AG10803 (cell line): ENCODE measurements at regions not wholly inside any gene's neighbourhood (a gene's known extent, or its start where the extent isn't known, plus 50 kb on each side); places are given as distances from the start of the nearest gene placed in this dataset.

Experiments used
- DNase-seq: peaks from one replicate; pipeline ENCODE4 v3.0.0; 2010; ENCODE audit warnings: low read depth
- H3K4me3 ChIP-seq: 2 replicates; pipeline ENCODE4 v1.5.1; 2011; ENCODE audit warnings: mild to moderate bottlenecking, low read length, control low read depth
- TF ChIP-seq, protein P1 (sequence below): conservative IDR thresholded peaks from 2 replicates; pipeline ENCODE4 v1.5.1; 2011; ENCODE audit warnings: mild to moderate bottlenecking, low read length, control low read depth, inconsistent platforms

DNA sequence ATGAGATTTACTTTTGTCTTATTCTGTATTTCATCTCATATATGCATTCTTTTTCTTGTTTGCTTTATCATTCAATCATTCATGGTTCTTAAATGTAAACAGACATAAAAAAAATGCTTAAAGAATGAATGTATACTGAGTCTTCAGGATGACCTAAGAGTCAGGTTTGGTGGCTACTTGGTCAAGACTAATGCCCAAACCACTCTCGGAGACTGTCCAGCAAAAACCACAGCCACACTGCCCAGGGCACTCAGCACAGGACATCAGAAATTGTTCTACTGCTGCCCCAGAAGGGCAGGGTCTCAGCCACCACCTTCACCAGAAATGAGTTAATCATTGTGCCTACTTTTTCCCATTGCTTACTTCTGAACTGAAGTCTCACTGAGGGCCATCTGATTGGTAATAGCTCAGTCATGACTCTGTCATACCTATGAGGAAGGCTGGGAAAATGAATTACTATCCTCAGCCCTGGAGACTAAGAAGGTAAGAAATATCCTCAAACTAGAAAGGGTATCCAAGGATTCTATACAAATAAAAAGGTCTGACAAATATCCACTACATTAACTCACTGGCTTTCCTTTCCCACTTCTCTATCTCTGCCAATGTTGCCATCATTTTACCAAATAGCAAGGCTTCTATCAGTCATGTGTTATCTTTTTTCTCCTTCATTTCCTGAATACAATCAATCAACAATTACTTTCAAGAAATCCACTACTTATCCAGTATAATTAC lies 236.1 kb downstream of the CETN3 start:
- no peak overlapping the region for H3K4me3 ChIP-seq
- TF ChIP-seq, protein P1, sequence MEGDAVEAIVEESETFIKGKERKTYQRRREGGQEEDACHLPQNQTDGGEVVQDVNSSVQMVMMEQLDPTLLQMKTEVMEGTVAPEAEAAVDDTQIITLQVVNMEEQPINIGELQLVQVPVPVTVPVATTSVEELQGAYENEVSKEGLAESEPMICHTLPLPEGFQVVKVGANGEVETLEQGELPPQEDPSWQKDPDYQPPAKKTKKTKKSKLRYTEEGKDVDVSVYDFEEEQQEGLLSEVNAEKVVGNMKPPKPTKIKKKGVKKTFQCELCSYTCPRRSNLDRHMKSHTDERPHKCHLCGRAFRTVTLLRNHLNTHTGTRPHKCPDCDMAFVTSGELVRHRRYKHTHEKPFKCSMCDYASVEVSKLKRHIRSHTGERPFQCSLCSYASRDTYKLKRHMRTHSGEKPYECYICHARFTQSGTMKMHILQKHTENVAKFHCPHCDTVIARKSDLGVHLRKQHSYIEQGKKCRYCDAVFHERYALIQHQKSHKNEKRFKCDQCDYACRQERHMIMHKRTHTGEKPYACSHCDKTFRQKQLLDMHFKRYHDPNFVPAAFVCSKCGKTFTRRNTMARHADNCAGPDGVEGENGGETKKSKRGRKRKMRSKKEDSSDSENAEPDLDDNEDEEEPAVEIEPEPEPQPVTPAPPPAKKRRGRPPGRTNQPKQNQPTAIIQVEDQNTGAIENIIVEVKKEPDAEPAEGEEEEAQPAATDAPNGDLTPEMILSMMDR, result no peak
- DNase-seq, result no peak

DNA sequence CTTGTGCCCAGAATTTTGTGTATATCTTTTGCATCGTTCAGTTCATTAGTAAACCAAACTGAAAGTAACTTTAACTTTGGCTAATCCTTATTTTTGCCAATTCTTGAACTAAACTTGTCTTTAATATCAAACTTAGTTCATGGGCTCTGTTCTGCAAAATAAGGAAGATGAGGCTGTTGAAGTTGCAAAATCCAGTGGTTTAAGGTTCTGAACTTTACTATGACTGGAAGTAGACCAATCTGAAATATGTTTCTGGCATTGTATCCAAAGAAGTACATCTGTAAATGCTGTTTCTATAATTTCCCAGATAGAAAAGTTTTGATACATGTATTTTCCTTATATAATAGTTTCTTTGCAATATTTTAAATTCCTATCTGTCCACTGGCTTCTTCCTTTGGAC lies 238.1 kb downstream of the CETN3 start:
- H3K4me3 ChIP-seq, result no peak overlapping the region
- TF ChIP-seq, protein P1, result no peak
- DNase-seq, result no peak

DNA sequence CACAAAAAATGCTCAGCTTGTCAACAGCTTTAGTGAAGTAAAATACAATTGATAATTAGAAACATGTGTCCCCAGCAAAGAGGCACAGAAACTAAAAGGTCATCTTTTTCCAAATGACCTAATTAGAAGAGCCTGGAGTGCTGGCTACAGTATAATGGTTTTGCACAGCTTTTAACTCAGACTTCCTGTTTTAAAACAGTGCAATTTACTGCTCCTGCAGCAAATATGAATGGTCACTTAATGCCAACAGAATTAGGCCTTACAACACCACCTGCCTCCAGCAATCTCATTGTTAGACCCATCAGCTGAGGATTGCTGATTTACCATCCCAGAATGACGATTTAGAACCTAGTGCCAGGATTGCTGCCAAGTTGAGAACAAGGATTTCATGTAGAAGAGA lies 239.3 kb downstream of the CETN3 start:
- TF ChIP-seq, protein P1, result no peak
- peak; percentile 24 for DNase-seq
- no peak overlapping the region for H3K4me3 ChIP-seq

DNA sequence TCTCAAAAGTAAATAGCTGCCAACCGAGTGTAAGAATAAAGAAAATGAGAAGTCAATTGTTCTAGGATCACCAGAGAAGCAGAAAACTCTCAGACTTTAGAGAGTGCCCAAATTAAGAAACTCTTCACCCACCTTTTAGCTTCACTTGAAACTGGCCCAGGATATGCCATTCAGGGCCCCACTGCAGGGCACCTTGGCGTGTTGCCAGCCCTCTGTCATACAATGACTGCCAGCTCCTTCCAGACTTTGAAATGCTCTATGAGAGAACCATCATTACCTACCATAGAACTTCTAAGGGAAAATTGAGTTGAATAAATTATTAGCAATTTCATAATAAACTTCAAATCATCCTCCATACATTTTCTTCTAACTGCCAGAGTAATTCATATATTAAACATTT lies 240.5 kb downstream of the CETN3 start:
- H3K4me3 ChIP-seq, result no peak overlapping the region
- TF ChIP-seq, protein P1, result no peak
- no peak for DNase-seq

DNA sequence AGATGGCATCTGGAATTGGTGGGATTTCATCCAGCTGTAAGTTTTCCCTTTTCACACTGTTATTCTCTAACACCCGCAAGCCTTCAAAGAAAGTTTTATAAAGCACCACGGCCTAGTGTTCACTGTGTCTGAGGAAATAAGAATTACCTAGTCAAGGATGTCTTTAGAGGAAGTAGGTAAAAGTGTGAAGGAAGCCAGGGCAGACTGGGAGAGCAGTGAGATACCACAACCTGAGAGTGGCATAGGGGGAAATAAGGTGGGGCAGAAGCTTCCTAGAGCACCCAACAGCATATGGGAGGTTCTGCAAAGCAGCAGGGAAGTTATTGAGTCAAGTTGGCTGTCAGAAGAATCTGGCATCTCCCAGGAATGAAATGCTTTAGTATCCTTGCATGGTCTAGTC lies 241.2 kb downstream of the CETN3 start:
- H3K4me3 ChIP-seq, result no peak overlapping the region
- DNase-seq, result no peak
- TF ChIP-seq, protein P1, result no peak

DNA sequence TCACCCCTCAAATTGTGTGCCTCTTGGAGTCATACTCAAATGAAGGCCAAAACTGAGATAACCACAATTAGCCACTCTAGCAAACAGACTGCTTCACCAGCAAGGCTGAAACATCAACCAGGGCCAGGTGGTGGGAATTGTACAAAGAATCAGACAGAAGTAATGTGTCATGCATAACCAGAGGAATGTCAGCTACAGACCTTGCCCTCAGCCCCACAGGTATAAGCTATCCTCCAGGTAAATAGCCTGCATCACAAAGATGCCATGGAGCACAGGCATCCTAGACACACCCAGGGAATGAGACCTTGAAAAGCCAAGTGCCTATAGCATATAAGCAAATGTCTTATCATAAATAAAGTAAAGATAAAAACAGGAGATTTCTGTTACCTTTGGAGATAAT lies 242.7 kb downstream of the CETN3 start:
- TF ChIP-seq, protein P1, result no peak
- no peak overlapping the region for H3K4me3 ChIP-seq
- no peak for DNase-seq

DNA sequence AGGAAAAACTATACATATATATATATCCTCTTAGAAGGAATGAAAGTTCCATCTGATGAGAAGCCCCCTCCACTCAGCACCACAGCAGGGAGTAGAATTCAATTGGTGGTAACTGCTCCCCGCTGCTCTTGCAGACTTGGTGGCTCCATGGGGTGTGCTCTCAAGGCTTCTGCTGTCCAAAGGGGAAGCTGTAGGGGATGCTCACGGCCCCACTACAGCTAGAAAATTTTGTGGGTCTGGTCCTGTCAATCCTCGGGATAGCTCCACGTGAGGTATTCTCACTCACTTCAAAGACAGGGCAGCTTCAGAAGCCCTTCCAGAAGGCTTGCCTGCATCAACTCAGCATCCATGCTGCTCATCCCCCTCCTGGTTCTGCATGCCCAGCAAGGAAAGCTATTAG lies 247.2 kb downstream of the CETN3 start:
- TF ChIP-seq, protein P1, result no peak
- H3K4me3 ChIP-seq, result no peak overlapping the region
- DNase-seq, result no peak
